HG02885 (cell line): ENCODE measurements at regions not wholly inside any gene's neighbourhood (a gene's known extent, or its start where the extent isn't known, plus 50 kb on each side); places are given as distances from the start of the nearest gene placed in this dataset.
"Not testable (repeated sequence)": the region's sequence is repeated elsewhere in the genome, so short reads cannot be mapped to it uniquely, and the experiment has no call there.

ENCODE experiments used
- ATAC-seq: cut with Tn5 transposase; IDR thresholded peaks from one replicate; pipeline ENCODE4 v1.9.1; 2021; ENCODE audit warnings: mild to moderate bottlenecking; ENCODE audit not compliant: unreplicated experiment, poor library complexity

DNA sequence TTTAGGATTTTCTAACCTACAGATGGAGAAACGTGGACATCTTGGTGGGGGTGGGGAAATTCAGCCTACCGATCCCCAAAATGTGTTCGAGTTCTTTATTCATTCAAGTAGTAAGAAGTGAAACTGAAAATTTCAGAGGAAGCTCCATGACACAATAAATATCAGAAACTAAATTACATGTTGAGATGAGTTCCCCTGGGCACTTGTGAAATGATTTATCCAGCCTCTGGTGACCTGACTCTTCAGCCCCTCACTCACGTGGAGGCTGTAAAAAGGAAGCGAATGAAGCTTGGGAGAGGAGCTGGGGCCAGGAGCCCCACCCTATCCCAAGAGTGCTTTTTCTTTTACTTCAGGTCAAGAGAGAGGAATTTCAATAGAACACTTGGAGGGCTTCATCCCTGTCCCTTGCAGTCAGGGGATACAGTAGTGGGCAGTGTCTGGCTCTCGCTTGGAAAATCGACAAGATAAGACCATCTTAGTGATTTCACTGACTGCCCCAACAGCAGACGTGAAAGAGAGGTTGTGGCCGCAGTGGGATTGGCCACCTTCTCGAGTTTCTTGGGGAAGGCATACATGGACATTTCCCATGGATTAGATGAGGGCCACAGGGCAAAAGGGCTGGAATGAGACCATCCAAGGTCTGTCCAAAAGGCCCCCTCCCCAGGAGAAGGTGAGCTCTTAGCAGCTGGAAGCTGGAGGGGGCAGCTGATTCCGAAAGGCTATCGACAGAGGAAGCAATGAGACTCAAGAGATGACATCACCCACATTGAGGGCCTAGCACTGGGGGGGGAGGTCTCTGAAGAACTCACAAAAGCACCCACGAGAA lies 76.8 kb upstream of the SH3PXD2B start:
- ATAC-seq: no peak

DNA sequence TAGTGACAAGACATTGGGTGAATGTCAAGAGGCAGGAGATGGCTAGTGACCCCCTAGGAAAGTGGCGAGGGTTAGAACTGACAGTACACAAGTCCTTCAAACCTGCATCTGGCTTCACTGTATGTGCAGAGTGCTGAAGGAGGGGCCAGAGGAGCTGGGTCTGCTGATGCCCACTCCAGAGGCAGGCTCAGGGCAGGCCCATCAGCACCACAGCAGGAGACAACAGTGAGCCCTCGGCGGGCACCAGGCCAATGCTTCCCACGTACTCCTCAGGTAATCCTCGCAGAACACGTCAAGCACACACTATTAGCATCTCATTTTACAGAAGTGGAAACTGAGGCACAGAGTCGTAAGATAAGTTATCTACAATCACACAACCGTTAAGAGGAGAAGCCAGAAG lies 76.1 kb upstream of the SH3PXD2B start:
- ATAC-seq: no peak

DNA sequence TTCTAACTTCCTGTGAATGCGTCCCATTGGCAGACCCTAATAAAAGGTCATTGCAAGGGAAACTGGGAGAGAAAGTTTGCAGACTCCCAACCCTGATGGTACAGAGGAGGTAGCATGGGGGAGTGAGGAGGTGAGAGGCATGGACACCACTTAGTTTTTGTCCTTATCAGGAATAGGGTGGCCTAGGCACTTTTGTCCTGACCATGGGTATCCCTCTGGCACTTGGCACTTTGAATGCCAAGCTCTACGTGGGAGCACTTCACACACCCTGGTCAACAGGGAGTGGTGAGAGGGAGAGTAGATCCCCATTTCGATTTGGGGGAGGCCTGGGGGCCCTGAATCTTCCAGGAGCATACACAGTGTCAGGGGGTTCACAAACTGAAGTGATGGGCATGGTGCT lies 75.6 kb upstream of the SH3PXD2B start:
- ATAC-seq: no peak

DNA sequence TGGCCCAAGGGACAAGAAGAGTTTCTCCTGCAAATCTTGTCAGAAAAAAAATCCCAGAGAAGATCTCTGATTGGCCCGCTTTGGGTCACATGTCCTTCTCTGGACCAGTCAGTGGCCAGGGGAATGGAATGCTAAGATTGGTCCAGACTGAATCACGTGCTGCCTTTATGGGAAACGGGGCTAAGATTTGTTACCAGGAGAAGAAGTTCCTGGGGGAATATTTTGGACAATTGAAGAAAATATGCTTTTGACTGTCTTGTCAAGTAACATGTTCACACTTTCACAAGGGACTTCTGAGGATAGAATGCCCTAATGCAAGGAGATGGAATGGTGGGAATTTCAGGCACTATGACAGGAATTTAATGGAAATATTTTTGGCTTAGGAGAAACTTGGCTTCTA lies 74.1 kb upstream of the SH3PXD2B start:
- no peak for ATAC-seq

GRCh38 chr5:172527559-172527958 lies 73.2 kb upstream of the SH3PXD2B start:
- no peak for ATAC-seq

DNA sequence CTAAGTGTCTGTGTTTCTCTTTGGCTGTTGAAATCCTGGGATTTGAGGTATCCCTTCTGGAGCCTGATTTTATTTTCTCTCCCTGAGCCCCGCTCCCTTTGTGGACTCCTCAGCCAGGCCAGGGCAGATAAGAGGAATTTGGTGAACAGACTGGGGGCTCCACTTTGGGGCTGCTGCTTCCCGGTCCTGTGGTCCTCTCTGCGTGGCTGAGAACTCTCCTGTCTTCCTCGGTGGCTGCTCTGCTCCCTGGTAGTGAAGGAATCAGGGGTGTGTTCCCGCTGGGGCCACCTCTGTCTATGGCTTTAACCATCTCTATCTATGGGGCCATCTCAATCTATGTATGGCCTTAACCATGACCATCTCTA lies 71.7 kb upstream of the SH3PXD2B start:
- no peak for ATAC-seq

DNA sequence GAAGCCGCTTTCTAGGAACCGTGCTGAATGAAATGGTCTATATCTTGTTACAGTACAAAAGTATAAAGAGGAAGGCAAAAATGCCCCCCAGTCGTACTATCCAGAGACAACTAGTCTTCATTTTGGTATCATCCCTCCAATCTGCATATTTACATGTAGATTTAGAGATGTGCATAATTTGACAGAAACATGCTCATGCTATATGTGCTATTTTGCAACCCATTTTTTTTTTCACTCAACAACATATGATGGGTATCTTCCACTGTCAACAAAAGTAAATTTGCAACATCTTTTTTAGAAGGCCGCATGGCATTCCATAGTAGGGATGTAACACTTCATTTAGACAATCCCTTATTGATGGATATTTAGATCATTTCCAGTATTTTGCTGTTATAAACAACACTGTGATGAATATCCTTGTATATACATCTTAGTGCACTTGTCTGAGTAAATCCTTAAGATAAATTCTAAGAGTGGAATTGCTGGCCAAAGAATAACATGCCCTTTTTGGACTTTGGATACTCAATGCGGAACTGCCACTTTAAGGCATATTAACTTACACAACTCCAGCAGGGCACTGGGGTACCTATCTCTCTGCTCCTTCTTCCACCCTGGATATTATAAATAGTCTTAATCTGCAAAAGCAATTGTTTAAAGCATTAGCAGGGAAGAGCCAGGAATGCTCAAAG lies 71.1 kb upstream of the SH3PXD2B start:
- ATAC-seq: no peak

- ATAC-seq: no peak
Measured at GRCh38 chr5:172524573-172525021, 70.3 kb upstream of the SH3PXD2B start.

DNA sequence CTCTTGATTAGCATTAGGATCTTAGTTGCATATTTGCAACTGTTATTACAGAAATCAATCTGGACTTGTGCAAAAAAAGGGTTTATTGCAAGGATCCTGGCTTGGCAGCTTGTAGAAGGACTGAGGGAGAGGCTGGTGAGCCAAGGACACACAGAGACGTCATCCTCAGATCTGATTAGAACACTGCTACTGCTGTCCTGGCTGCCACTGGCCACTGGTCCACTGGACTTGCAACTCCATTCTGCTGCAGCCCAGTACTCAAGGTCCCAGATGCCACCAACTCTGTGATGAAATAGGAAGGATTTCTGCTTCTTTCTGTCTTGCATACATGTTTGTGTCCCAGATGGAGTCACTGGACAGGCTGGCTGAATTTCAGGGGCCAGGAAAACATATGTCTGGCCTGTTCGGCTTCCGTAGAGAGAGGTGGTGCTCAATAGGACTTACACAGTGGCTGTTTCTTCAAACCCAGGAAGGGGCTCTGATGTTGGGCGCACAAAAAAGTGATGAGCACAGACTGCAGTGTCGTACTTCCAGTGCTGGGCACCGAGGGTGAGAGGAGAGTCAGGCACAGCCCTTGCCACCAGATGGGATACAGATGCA lies 68.9 kb upstream of the SH3PXD2B start:
- no peak for ATAC-seq

DNA sequence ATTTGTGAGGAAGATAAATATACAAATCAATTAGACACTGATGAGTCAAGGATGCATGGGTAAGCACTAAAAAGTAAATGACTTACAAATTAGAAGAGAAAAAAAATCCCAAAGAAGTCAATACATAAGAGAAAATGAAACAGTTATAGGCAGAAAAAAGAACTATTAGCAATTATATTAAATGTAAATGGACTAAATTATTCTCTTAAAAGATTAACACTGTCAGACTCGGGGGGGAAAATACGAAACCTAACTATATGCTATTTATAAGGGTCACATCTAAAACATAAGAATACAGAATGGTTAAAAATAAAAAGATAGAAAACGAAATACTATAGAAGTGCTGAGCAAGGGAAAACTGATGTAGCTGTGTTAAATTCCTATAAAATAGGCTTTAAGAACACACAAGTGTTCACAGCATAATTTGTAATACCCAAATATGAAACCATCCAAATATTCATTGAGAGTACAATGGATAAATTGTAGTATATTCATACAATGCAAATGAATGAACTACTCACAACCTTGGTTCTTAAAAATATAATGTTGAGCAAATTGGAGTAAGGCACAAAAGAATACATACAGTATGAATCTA lies 67.1 kb upstream of the SH3PXD2B start:
- no peak for ATAC-seq

GRCh38 chr5:172511952-172512351 lies 57.6 kb upstream of the SH3PXD2B start:
- ATAC-seq: no peak

GRCh38 chr5:172509405-172509781 lies 55.1 kb upstream of the SH3PXD2B start:
- ATAC-seq: no peak

DNA sequence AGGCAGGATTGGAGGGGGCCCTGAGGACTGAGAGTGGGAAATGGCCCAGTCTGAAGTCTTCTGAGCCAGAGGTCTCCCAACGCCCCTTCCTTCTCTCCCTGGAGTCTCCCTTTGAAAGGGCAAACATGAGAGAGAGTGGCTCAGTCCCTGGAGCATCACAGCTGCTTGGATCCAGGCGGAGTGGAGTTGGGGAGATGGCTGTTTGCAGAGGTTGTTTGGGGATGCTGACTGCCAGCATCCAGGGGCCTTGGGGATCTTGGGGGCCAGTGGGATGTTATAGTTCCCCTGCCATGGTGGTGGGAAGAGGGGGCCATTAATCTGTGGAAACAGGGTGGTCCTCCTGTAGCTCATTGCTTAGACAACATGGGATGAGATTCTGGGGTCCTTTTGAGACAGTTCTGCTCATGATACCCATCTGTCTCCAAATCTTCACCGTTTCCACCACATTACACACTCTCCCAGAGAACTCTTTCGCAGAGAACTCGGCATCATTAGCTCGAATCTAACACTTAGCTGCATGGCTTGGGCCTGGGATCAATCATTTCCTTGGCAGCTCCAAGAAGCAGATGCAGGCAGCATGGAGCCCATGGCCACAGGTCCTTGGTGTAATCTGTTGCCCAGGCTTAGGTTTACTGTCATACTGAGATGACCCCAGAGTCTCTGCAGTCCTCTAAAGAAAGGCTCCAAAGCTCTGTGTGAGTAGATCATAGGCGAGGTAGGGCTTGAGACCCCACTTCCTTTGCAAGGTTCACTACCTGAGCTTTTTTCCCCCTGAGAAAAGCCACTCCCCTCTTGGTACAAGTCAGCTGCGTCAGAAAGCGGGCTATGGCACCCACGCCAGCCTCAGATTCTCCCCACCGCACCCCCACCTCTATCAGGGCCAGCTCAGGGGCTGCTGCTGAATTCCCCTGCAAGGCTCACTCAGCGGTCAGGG lies 54.4 kb upstream of the SH3PXD2B start:
- ATAC-seq: no peak

- ATAC-seq: not testable (repeated sequence)
Measured at GRCh38 chr5:172507485-172507884, 53.2 kb upstream of the SH3PXD2B start.

DNA sequence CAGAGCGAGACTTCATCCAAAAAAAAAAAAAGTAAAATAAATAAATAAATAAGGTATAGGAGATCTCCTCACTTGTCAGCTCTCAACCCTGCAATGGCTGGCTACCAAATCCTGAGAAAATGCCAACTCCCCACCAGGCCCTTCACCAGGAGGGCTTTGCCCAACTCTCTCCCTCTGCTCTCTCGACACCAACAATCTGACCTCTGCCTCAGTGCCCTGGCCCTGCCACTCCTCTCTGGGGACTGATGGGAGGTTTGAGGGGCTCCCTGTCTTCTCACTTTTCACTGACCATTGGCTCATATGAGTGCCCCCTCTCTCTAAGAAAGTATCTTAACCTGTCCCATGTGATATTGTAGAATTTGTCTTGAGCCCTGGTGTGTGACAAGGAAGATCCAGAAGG lies 52.6 kb upstream of the SH3PXD2B start:
- no peak for ATAC-seq

DNA sequence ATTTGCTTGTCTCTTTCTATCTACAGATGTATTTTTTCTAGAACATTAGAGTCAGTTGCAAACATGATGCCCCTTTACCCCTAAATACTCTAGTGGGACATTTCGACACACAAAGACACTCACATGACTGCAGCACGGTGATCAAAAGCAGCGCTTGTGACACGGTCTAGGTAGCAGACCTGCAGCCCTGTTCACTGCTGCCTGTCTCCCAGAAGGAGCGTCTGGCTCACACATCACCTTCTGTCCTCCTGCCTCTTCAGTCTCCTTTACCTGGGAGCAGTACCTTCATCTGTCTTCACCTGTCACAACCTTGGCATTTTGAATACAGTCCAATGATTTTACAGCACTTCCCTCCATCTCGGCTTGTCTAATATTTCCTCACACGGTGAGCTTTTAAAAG lies 51.9 kb upstream of the SH3PXD2B start:
- ATAC-seq: no peak

- ATAC-seq: no peak
Measured at GRCh38 chr5:172505845-172506244, 51.5 kb upstream of the SH3PXD2B start.

- no peak for ATAC-seq
Measured at GRCh38 chr5:172505403-172505759, 51.1 kb upstream of the SH3PXD2B start.

- ATAC-seq: no peak
Measured at GRCh38 chr5:172504701-172505402, 50.5 kb upstream of the SH3PXD2B start.
